Pons (tissue), 1 donor: ENCODE measurements at regions not wholly inside any gene's neighbourhood (a gene's known extent, or its start where the extent isn't known, plus 50 kb on each side); places are given as distances from the start of the nearest gene placed in this dataset.

Experiments
- DNase-seq: peaks from one replicate; pipeline ENCODE4 v3.0.0-alpha.2; 2016; ENCODE audit warnings: low spot score

- no peak for DNase-seq
Observed at GRCh38 chr3:74347563-74348268, 266.7 kb downstream of the CNTN3 start.

GRCh38 chr3:74346896-74347295 is 267.6 kb downstream of the CNTN3 start:
- DNase-seq: no peak

- no peak for DNase-seq
Observed at GRCh38 chr3:74345701-74346100, 268.8 kb downstream of the CNTN3 start.

GRCh38 chr3:74344865-74345440 is 269.5 kb downstream of the CNTN3 start:
- DNase-seq: no peak

- DNase-seq: no peak
Observed at GRCh38 chr3:74343391-74343790, 271.1 kb downstream of the CNTN3 start.

GRCh38 chr3:74338998-74339397 is 275.5 kb downstream of the CNTN3 start:
- DNase-seq: no peak

GRCh38 chr3:74332165-74332564 is 282.3 kb downstream of the CNTN3 start:
- no peak for DNase-seq

- DNase-seq: no peak
Observed at GRCh38 chr3:74331711-74332110, 282.7 kb downstream of the CNTN3 start.

- DNase-seq: no peak
Observed at GRCh38 chr3:74329096-74329495, 285.4 kb downstream of the CNTN3 start.

GRCh38 chr3:74328435-74328834 is 286.0 kb downstream of the CNTN3 start:
- DNase-seq: no peak

- no peak for DNase-seq
Observed at GRCh38 chr3:74315291-74315690, 299.2 kb downstream of the CNTN3 start.

GRCh38 chr3:74314696-74315095 is 299.8 kb downstream of the CNTN3 start:
- no peak for DNase-seq

- DNase-seq: no peak
Observed at GRCh38 chr3:74309716-74310115, 304.7 kb downstream of the CNTN3 start.

GRCh38 chr3:74304424-74304823 is 310.0 kb downstream of the CNTN3 start:
- no peak for DNase-seq

GRCh38 chr3:74303711-74304110 is 310.7 kb downstream of the CNTN3 start:
- no peak for DNase-seq

- no peak for DNase-seq
Observed at GRCh38 chr3:74302969-74303368, 311.5 kb downstream of the CNTN3 start.

- no peak for DNase-seq
Observed at GRCh38 chr3:74302281-74302680, 312.2 kb downstream of the CNTN3 start.

GRCh38 chr3:74301056-74301455 is 313.4 kb downstream of the CNTN3 start:
- no peak for DNase-seq

GRCh38 chr3:74295479-74295878 is 319.0 kb downstream of the CNTN3 start:
- DNase-seq: no peak

- DNase-seq: peak; percentile 9
Observed at GRCh38 chr3:74288761-74289160, 325.7 kb downstream of the CNTN3 start.

- no peak for DNase-seq
Observed at GRCh38 chr3:74287557-74287956, 326.9 kb downstream of the CNTN3 start.

GRCh38 chr3:74282202-74282601 is 332.3 kb downstream of the CNTN3 start:
- DNase-seq: no peak

- DNase-seq: no peak
Observed at GRCh38 chr3:74281705-74282104, 332.8 kb downstream of the CNTN3 start.
